ENCODE measurements at regions not wholly inside any gene's neighbourhood (a gene's known extent, or its start where the extent isn't known, plus 50 kb on each side); places are given as distances from the start of the nearest gene placed in this dataset.

DNA sequence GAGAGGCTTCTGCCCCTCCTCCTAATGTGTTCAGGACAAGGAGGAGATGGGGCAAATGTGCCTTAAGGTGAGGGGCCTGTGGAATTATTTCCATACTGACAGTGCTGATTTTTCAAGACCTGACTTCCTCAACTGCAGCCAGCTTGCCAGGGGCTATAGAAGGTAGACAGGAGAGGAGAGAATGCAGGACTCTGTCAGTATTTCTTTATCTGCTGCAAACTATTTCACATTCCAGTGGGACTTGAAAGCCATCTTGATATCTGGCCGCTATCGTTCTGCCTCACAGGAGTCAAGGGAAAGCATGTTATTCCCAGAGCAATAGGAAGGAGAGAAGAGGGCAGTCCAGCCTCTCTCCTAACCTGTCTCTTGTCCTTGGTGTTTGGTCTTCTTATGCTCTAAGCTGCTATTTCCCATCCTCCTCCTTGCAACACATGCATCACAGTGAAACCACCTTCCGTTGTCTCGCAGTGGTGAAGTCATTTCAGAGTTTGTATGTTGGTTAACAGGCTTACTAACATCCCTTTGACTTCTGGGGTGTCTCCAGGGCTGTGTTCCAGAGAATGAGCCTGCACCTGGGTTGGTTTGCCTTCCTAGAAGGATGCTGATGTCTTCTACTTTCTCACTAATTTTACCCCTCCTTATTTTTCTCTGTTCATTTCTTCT, 95.1 kb upstream of the MRPS22 start:
- Histone ChIP-seq H4K20me1 (ENCODE audit: low read depth) (no peaks in the 10 kb centered on the region), H3K4me2 (no peak overlapping the region), H3K4me3 (no peak overlapping the region), H3K9ac (no peak overlapping the region), H3K27ac (no peak overlapping the region), H3K9me3 (ENCODE audit: low read depth) (no peaks in the 10 kb centered on the region), H3K79me2 (ENCODE audit: low read depth) (no peaks in the 10 kb centered on the region), H3K36me3 (no peaks in the 10 kb centered on the region), H3K4me1 (no peaks in the 10 kb centered on the region), H3F3A (ENCODE audit: low read depth) (no peaks in the 10 kb centered on the region), H3K27me3 (peaks cover 17% of the 10 kb centered on the region), H2AFZ (replicated peaks) (no peak overlapping the region)
- no peaks in the 10 kb centered on the region for H3K4me1 Mint-ChIP-seq
- TF ChIP-seq, protein P1, sequence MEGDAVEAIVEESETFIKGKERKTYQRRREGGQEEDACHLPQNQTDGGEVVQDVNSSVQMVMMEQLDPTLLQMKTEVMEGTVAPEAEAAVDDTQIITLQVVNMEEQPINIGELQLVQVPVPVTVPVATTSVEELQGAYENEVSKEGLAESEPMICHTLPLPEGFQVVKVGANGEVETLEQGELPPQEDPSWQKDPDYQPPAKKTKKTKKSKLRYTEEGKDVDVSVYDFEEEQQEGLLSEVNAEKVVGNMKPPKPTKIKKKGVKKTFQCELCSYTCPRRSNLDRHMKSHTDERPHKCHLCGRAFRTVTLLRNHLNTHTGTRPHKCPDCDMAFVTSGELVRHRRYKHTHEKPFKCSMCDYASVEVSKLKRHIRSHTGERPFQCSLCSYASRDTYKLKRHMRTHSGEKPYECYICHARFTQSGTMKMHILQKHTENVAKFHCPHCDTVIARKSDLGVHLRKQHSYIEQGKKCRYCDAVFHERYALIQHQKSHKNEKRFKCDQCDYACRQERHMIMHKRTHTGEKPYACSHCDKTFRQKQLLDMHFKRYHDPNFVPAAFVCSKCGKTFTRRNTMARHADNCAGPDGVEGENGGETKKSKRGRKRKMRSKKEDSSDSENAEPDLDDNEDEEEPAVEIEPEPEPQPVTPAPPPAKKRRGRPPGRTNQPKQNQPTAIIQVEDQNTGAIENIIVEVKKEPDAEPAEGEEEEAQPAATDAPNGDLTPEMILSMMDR (IDR thresholded peaks at IDR 0.05) = no peak
- TF ChIP-seq EZH2phosphoT487 (IDR thresholded peaks at IDR 0.05) = no peak
- H3K9me3 Mint-ChIP-seq = no peaks in the 10 kb centered on the region
- no peaks in the 10 kb centered on the region for H3K27me3 Mint-ChIP-seq (ENCODE audit: insufficient read depth, low read depth)
- H3K36me3 Mint-ChIP-seq = no peaks in the 10 kb centered on the region
- H3K4me3 Mint-ChIP-seq = no peak overlapping the region
- no peak overlapping the region for H3K27ac Mint-ChIP-seq
- DNase-seq (ENCODE audit: low spot score) = no peak

DNA sequence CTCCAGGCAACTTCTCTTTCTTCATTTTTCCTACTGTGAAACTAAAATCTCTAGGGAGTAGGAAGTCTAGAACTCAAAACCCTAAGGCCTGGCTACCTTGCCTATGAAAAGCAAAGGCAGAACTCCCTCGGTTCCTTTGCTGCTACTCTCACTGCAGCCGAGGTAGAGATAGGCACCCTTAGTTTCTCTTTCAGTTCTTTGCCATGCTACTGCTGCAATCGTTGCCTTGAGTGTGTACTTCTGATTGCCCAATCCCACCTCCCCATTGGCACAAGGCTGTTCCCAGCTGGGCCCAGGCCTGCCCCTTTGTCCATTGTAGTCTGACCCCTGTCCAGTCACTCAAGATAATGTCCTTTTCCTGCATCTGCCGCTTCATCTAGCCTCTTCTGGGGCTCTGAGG, 92.3 kb upstream of the MRPS22 start:
- TF ChIP-seq EZH2phosphoT487 (IDR thresholded peaks at IDR 0.05) = no peak
- TF ChIP-seq EZH2 (IDR thresholded peaks at IDR 0.05) = no peak
- TF ChIP-seq, protein P1 (IDR thresholded peaks at IDR 0.05) = no peak
- Histone ChIP-seq H3K9ac (no peak overlapping the region), H2AFZ (replicated peaks) (no peak overlapping the region), H3K27ac (no peak overlapping the region), H3K79me2 (ENCODE audit: low read depth) (no peaks in the 10 kb centered on the region), H4K20me1 (ENCODE audit: low read depth) (no peaks in the 10 kb centered on the region), H3K4me3 (no peak overlapping the region), H3F3A (ENCODE audit: low read depth) (no peaks in the 10 kb centered on the region), H3K4me2 (no peak overlapping the region), H3K27me3 (no peaks in the 10 kb centered on the region), H3K4me1 (no peaks in the 10 kb centered on the region), H3K9me3 (ENCODE audit: low read depth) (no peaks in the 10 kb centered on the region), H3K36me3 (no peaks in the 10 kb centered on the region)
- Mint-ChIP-seq H3K9me3 (no peaks in the 10 kb centered on the region), H3K4me3 (no peak overlapping the region), H3K4me1 (no peaks in the 10 kb centered on the region), H3K27ac (no peak overlapping the region), H3K36me3 (no peaks in the 10 kb centered on the region), H3K27me3 (ENCODE audit: insufficient read depth, low read depth) (no peaks in the 10 kb centered on the region)
- no peak for DNase-seq (ENCODE audit: low spot score)

DNA sequence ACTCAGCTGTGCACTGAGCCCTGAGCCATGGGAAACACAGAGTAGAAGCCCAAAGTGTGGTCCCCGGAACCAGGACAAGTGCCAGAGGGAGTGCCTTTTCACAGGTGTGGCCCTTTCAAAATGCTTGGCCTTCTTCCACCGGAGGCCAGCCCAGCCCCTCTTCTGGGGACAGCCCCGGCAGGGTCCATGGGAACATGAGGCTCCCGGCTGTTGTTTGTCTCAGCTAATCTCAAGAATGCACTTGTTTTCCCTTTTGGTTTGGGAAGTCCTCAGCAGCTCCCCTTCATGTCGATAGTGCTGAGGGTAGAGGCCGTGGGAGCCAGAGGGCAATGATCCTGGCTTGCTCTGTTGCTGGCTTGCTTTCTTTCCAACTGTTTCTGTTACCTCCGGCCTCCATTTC, 91.1 kb upstream of the MRPS22 start:
- H3K4me2 ChIP-seq = no peak overlapping the region
- Mint-ChIP-seq H3K9me3 (no peaks in the 10 kb centered on the region), H3K4me3 (no peak overlapping the region), H3K27me3 (ENCODE audit: insufficient read depth, low read depth) (no peaks in the 10 kb centered on the region), H3K27ac (no peak overlapping the region), H3K4me1 (no peaks in the 10 kb centered on the region), H3K36me3 (no peaks in the 10 kb centered on the region)
- H2AFZ ChIP-seq (replicated peaks) = no peak overlapping the region
- no peaks in the 10 kb centered on the region for H3F3A ChIP-seq (ENCODE audit: low read depth)
- H3K79me2 ChIP-seq (ENCODE audit: low read depth) = no peaks in the 10 kb centered on the region
- TF ChIP-seq EZH2 (IDR thresholded peaks at IDR 0.05) (no peak), EZH2phosphoT487 (IDR thresholded peaks at IDR 0.05) (no peak)
- TF ChIP-seq, protein P1 (IDR thresholded peaks at IDR 0.05) = no peak
- H3K4me1 ChIP-seq = no peaks in the 10 kb centered on the region
- no peak overlapping the region for H3K27ac ChIP-seq
- no peaks in the 10 kb centered on the region for H4K20me1 ChIP-seq (ENCODE audit: low read depth)
- H3K9me3 ChIP-seq (ENCODE audit: low read depth) = no peaks in the 10 kb centered on the region
- no peak overlapping the region for H3K4me3 ChIP-seq
- no peaks in the 10 kb centered on the region for H3K36me3 ChIP-seq
- no peak overlapping the region for H3K9ac ChIP-seq
- DNase-seq (ENCODE audit: low spot score) = no peak
- H3K27me3 ChIP-seq = no peaks in the 10 kb centered on the region

All from neural progenitor cell (in vitro differentiated cells).